Effector CD8-positive, alpha-beta T cell (primary cell): ENCODE measurements at regions not wholly inside any gene's neighbourhood (a gene's known extent, or its start where the extent isn't known, plus 50 kb on each side); places are given as distances from the start of the nearest gene placed in this dataset.
"Not testable (repeated sequence)": the region's sequence is repeated elsewhere in the genome, so short reads cannot be mapped to it uniquely, and the experiment has no call there.

Experiments used
- DNase-seq: peaks from one replicate; lab custom pipeline; 2025; lab: John Stamatoyannopoulos, UW

- DNase-seq: no peak
Observed at GRCh38 chr5:167030500-167031120, 1260.8 kb upstream of the WWC1 start.

GRCh38 chr5:167036585-167036984 lies 1254.9 kb upstream of the WWC1 start:
- no peak for DNase-seq

- DNase-seq: no peak
Observed at GRCh38 chr5:167049043-167049663, 1242.3 kb upstream of the WWC1 start.

GRCh38 chr5:167049771-167050567 lies 1241.5 kb upstream of the WWC1 start:
- DNase-seq: no peak

GRCh38 chr5:167050568-167051401 lies 1240.7 kb upstream of the WWC1 start:
- DNase-seq: no peak

- no peak for DNase-seq
Observed at GRCh38 chr5:167051402-167051768, 1240.1 kb upstream of the WWC1 start.

- DNase-seq: no peak
Observed at GRCh38 chr5:167052791-167053190, 1238.7 kb upstream of the WWC1 start.

- DNase-seq: no peak
Observed at GRCh38 chr5:167057665-167058064, 1233.8 kb upstream of the WWC1 start.

- DNase-seq: no peak
Observed at GRCh38 chr5:167061695-167062094, 1229.8 kb upstream of the WWC1 start.

- DNase-seq: no peak
Observed at GRCh38 chr5:167063116-167063515, 1228.3 kb upstream of the WWC1 start.

GRCh38 chr5:167063788-167064187 lies 1227.7 kb upstream of the WWC1 start:
- DNase-seq: no peak

- no peak for DNase-seq
Observed at GRCh38 chr5:167064198-167064776, 1227.2 kb upstream of the WWC1 start.

- DNase-seq: no peak
Observed at GRCh38 chr5:167065794-167066193, 1225.7 kb upstream of the WWC1 start.

GRCh38 chr5:167071981-167072610 lies 1219.3 kb upstream of the WWC1 start:
- no peak for DNase-seq

GRCh38 chr5:167081561-167081960 lies 1209.9 kb upstream of the WWC1 start:
- no peak for DNase-seq

GRCh38 chr5:167096816-167097215 lies 1194.6 kb upstream of the WWC1 start:
- no peak for DNase-seq

- no peak for DNase-seq
Observed at GRCh38 chr5:167104351-167104750, 1187.1 kb upstream of the WWC1 start.

GRCh38 chr5:167105941-167106340 lies 1185.5 kb upstream of the WWC1 start:
- DNase-seq: no peak

GRCh38 chr5:167107684-167108083 lies 1183.8 kb upstream of the WWC1 start:
- DNase-seq: no peak

- not testable (repeated sequence) for DNase-seq
Observed at GRCh38 chr5:167108266-167108665, 1183.2 kb upstream of the WWC1 start.

- no peak for DNase-seq
Observed at GRCh38 chr5:167112556-167112955, 1178.9 kb upstream of the WWC1 start.
